Suprapubic skin (tissue), 3 donors: ENCODE measurements at regions not wholly inside any gene's neighbourhood (a gene's known extent, or its start where the extent isn't known, plus 50 kb on each side); places are given as distances from the start of the nearest gene placed in this dataset.

Source experiments
- POLR2A ChIP-seq, 2 donors: fragments of 450-650 bp; IDR thresholded peaks; one replicate each; pipeline ENCODE4 v1.6.1; 2017; ENCODE audit warnings: antibody characterized with exemption in 2 of 2, mild to moderate bottlenecking in 2 of 2, moderate library complexity in 2 of 2
- TF ChIP-seq, protein P1 (sequence below), 2 donors: fragments of 200-600 bp in 1 of 2; fragments of 450-650 bp in 1 of 2; sonication (generic) in 1 of 2; IDR thresholded peaks; one replicate each; pipeline ENCODE4 v1.5.1; 2016 to 2019; ENCODE audit warnings: antibody characterized with exemption in 2 of 2, mild to moderate bottlenecking in 1 of 2, moderate library complexity in 1 of 2

DNA sequence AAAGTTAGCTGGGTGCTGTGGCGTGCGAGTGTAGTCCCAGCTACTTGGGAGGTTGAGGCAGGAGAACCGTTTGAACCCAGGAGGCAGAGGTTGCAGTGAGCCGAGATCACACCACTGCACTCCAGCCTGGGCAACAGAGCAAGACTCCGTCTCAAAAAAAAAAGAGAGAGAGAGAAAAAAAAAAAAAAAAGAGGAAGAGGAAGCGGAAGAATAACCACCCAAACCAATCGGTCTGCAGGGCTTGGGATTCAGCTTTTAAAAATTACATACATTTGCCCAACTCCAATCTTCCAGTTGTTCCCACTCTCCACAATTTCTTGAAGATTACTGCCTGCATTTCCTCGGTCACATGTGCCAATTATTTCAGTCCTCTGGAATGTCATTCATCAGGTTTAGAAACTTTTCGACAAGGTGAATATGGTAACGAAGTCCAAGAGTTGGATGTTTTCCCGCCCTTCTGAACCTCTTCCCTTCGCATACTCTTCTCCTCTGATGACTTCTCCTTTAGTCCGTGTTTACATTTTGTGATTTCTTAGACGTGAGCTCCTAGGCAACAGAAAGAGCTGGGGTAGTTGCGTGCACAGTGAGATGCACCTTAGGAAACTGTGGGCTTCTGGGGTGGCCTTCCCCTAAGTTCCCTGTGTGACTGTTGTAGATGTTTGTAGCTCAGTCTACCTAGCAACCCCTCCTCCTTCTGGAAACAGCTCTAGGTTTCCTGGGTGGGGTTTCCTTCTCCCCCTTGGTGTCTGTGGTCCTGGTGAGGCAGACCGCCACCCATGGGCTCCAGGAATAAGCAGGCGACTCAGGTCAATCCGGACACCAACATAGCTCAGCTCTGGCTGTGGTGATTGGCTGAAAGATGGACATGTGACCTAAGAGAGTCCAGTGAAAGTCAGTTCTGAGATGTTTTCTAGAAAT is 63.0 kb upstream of the NCOA3 start:
- TF ChIP-seq POLR2A (IDR thresholded peaks at IDR 0.05) = no peak
- TF ChIP-seq, protein P1, sequence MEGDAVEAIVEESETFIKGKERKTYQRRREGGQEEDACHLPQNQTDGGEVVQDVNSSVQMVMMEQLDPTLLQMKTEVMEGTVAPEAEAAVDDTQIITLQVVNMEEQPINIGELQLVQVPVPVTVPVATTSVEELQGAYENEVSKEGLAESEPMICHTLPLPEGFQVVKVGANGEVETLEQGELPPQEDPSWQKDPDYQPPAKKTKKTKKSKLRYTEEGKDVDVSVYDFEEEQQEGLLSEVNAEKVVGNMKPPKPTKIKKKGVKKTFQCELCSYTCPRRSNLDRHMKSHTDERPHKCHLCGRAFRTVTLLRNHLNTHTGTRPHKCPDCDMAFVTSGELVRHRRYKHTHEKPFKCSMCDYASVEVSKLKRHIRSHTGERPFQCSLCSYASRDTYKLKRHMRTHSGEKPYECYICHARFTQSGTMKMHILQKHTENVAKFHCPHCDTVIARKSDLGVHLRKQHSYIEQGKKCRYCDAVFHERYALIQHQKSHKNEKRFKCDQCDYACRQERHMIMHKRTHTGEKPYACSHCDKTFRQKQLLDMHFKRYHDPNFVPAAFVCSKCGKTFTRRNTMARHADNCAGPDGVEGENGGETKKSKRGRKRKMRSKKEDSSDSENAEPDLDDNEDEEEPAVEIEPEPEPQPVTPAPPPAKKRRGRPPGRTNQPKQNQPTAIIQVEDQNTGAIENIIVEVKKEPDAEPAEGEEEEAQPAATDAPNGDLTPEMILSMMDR (IDR thresholded peaks at IDR 0.05) = no peak
